ENCODE measurements at regions not wholly inside any gene's neighbourhood (a gene's known extent, or its start where the extent isn't known, plus 50 kb on each side); places are given as distances from the start of the nearest gene placed in this dataset.

- Histone ChIP-seq H3K36me3 (ENCODE audit: control insufficient read depth, insufficient read depth, low read length) (no peaks in the 10 kb centered on the region), H3K4me1 (no peaks in the 10 kb centered on the region), H3K9me3 (no peaks in the 10 kb centered on the region), H3K4me3 (ENCODE audit: low read depth, low read length) (no peak overlapping the region), H3K27me3 (replicated peaks; ENCODE audit: control insufficient read depth, insufficient read depth, low read length) (peaks cover 7% of the 10 kb centered on the region)
- no peak for DNase-seq
- no TSS peak for BruUV-seq (replicated peaks)
- no peak for TF ChIP-seq CTCF (IDR thresholded peaks at IDR 0.05; ENCODE audit: insufficient read depth in 1 of 2, low read depth in 1 of 2, low read length in 1 of 2, severe bottlenecking in 1 of 2, unreplicated experiment in 1 of 2)
- ChIA-PET POLR2A (no interaction called here), CTCF (no interaction called here)
- H3K9me3 Mint-ChIP-seq (ENCODE audit: unreplicated experiment) = no peaks in the 10 kb centered on the region
- no peak overlapping the region for H3K27ac Mint-ChIP-seq (ENCODE audit: unreplicated experiment)
- intact Hi-C loops (cut with micrococcal nuclease; ENCODE audit: unreplicated experiment) = no loop called here
- H3K36me3 Mint-ChIP-seq (ENCODE audit: insufficient read depth, unreplicated experiment) = no peaks in the 10 kb centered on the region
- peaks cover 43% of the 10 kb centered on the region for H3K27me3 Mint-ChIP-seq (ENCODE audit: insufficient read depth, unreplicated experiment)
- H3K4me1 Mint-ChIP-seq (ENCODE audit: low read depth, unreplicated experiment) = no peaks in the 10 kb centered on the region
- no peak overlapping the region for H3K4me3 Mint-ChIP-seq (ENCODE audit: unreplicated experiment)
Observed at GRCh38 chr17:79138826-79139225, 64.2 kb downstream of the ENGASE start.

GRCh38 chr17:79137789-79138165 lies 63.2 kb downstream of the ENGASE start:
- no peak for TF ChIP-seq CTCF (IDR thresholded peaks at IDR 0.05; ENCODE audit: insufficient read depth in 1 of 2, low read depth in 1 of 2, low read length in 1 of 2, severe bottlenecking in 1 of 2, unreplicated experiment in 1 of 2)
- no peaks in the 10 kb centered on the region for H3K36me3 Mint-ChIP-seq (ENCODE audit: insufficient read depth, unreplicated experiment)
- Histone ChIP-seq H3K4me1 (no peaks in the 10 kb centered on the region), H3K4me3 (ENCODE audit: low read depth, low read length) (no peak overlapping the region), H3K27me3 (replicated peaks; ENCODE audit: control insufficient read depth, insufficient read depth, low read length) (peaks cover 7% of the 10 kb centered on the region), H3K36me3 (ENCODE audit: control insufficient read depth, insufficient read depth, low read length) (no peaks in the 10 kb centered on the region), H3K9me3 (no peaks in the 10 kb centered on the region)
- H3K4me1 Mint-ChIP-seq (ENCODE audit: low read depth, unreplicated experiment) = no peaks in the 10 kb centered on the region
- no peak for DNase-seq
- ChIA-PET POLR2A (no interaction called here), CTCF (no interaction called here)
- intact Hi-C loops (cut with micrococcal nuclease; ENCODE audit: unreplicated experiment) = no loop called here
- H3K9me3 Mint-ChIP-seq (ENCODE audit: unreplicated experiment) = no peaks in the 10 kb centered on the region
- no peak overlapping the region for H3K27ac Mint-ChIP-seq (ENCODE audit: unreplicated experiment)
- peaks cover 43% of the 10 kb centered on the region for H3K27me3 Mint-ChIP-seq (ENCODE audit: insufficient read depth, unreplicated experiment)
- BruUV-seq (replicated peaks) = no TSS peak
- no peak overlapping the region for H3K4me3 Mint-ChIP-seq (ENCODE audit: unreplicated experiment)

- intact Hi-C loops (cut with micrococcal nuclease; ENCODE audit: unreplicated experiment) = no loop called here
- CTCF ChIA-PET = no interaction called here
- Histone ChIP-seq H3K4me1 (no peaks in the 10 kb centered on the region), H3K27me3 (replicated peaks; ENCODE audit: control insufficient read depth, insufficient read depth, low read length) (peaks cover 7% of the 10 kb centered on the region), H3K36me3 (ENCODE audit: control insufficient read depth, insufficient read depth, low read length) (no peaks in the 10 kb centered on the region), H3K9me3 (no peaks in the 10 kb centered on the region), H3K4me3 (ENCODE audit: low read depth, low read length) (no peak overlapping the region)
- TF ChIP-seq CTCF (IDR thresholded peaks at IDR 0.05; ENCODE audit: insufficient read depth in 1 of 2, low read depth in 1 of 2, low read length in 1 of 2, severe bottlenecking in 1 of 2, unreplicated experiment in 1 of 2) = no peak
- Mint-ChIP-seq H3K4me1 (ENCODE audit: low read depth, unreplicated experiment) (no peaks in the 10 kb centered on the region), H3K27ac (ENCODE audit: unreplicated experiment) (no peak overlapping the region), H3K4me3 (ENCODE audit: unreplicated experiment) (no peak overlapping the region), H3K9me3 (ENCODE audit: unreplicated experiment) (no peaks in the 10 kb centered on the region), H3K36me3 (ENCODE audit: insufficient read depth, unreplicated experiment) (no peaks in the 10 kb centered on the region), H3K27me3 (ENCODE audit: insufficient read depth, unreplicated experiment) (peaks cover 43% of the 10 kb centered on the region)
- no TSS peak for BruUV-seq (replicated peaks)
- POLR2A ChIA-PET = no interaction called here
- no peak for DNase-seq
Observed at GRCh38 chr17:79137015-79137788, 62.6 kb downstream of the ENGASE start.

Measured in Caco-2 (cell line).